ENCODE measurements at regions not wholly inside any gene's neighbourhood (a gene's known extent, or its start where the extent isn't known, plus 50 kb on each side); places are given as distances from the start of the nearest gene placed in this dataset.
A peak's percentile ranks its signal among the peaks of the same experiment; 100 is the strongest.

- ATAC-seq (replicated peaks) (no peak), DNase-seq (no peak)
- Mint-ChIP-seq H3K27me3 (peaks cover 6% of the 10 kb centered on the region in 2 donors), H3K4me3 (no peak overlapping the region), H3K9me3 (peaks cover 15 to 19% of the 10 kb centered on the region in 2 donors), H3K4me1 (no peaks in the 10 kb centered on the region), H3K36me3 (peaks cover 1 to 8% of the 10 kb centered on the region in 2 donors), H3K27ac (no peak overlapping the region)
These were observed 86.3 kb downstream of the OAT start for GRCh38 chr10:124332426-124332825.

- Mint-ChIP-seq H3K36me3 (peaks cover 3 to 8% of the 10 kb centered on the region in 2 donors), H3K4me1 (no peaks in the 10 kb centered on the region), H3K27me3 (peaks cover 14 to 16% of the 10 kb centered on the region in 2 donors), H3K27ac (no peak overlapping the region), H3K9me3 (peaks cover 15 to 19% of the 10 kb centered on the region in 2 donors), H3K4me3 (no peak overlapping the region)
- DNase-seq, result no peak
- no peak for ATAC-seq (replicated peaks)
These were observed 88.8 kb downstream of the OAT start for GRCh38 chr10:124329941-124330340.

GRCh38 chr10:124329362-124329761 lies 89.4 kb downstream of the OAT start:
- Mint-ChIP-seq H3K9me3 (peaks cover 13 to 16% of the 10 kb centered on the region in 2 donors), H3K4me1 (no peaks in the 10 kb centered on the region), H3K27ac (no peak overlapping the region), H3K36me3 (peaks cover 3 to 5% of the 10 kb centered on the region in 2 donors), H3K4me3 (no peak overlapping the region), H3K27me3 (peaks cover 14 to 16% of the 10 kb centered on the region in 2 donors)
- no peak for DNase-seq
- no peak for ATAC-seq (replicated peaks)

GRCh38 chr10:124328477-124329220 lies 90.1 kb downstream of the OAT start:
- peaks cover 13 to 15% of the 10 kb centered on the region in 2 donors for H3K9me3 Mint-ChIP-seq
- H3K27ac Mint-ChIP-seq, result peak overlapping the region; percentile 16
- H3K4me3 Mint-ChIP-seq, result no peak overlapping the region
- peaks cover 14 to 16% of the 10 kb centered on the region in 2 donors for H3K27me3 Mint-ChIP-seq
- ATAC-seq (replicated peaks) (no peak), DNase-seq (no peak)
- no peaks in the 10 kb centered on the region for H3K4me1 Mint-ChIP-seq
- H3K36me3 Mint-ChIP-seq, result peaks cover 3 to 4% of the 10 kb centered on the region in 2 donors

- Mint-ChIP-seq H3K27ac (no peak overlapping the region), H3K27me3 (peaks cover 7 to 16% of the 10 kb centered on the region in 2 donors), H3K36me3 (peaks cover 0 to 2% of the 10 kb centered on the region in 2 donors), H3K4me3 (no peak overlapping the region), H3K9me3 (no peaks in the 10 kb centered on the region), H3K4me1 (no peaks in the 10 kb centered on the region)
- DNase-seq (no peak), ATAC-seq (replicated peaks) (no peak)
These were observed 92.6 kb downstream of the OAT start for GRCh38 chr10:124325998-124326636.

- Mint-ChIP-seq H3K27me3 (peaks cover 7 to 16% of the 10 kb centered on the region in 2 donors), H3K4me1 (no peaks in the 10 kb centered on the region), H3K4me3 (no peak overlapping the region), H3K9me3 (no peaks in the 10 kb centered on the region), H3K27ac (no peak overlapping the region), H3K36me3 (peaks cover 0 to 2% of the 10 kb centered on the region in 2 donors)
- DNase-seq (no peak), ATAC-seq (replicated peaks) (no peak)
These were observed 93.1 kb downstream of the OAT start for GRCh38 chr10:124325633-124325914.

GRCh38 chr10:124324856-124325632 lies 93.7 kb downstream of the OAT start:
- H3K27me3 Mint-ChIP-seq, result peaks cover 7 to 16% of the 10 kb centered on the region in 2 donors
- no peak overlapping the region for H3K4me3 Mint-ChIP-seq
- H3K36me3 Mint-ChIP-seq, result peaks cover 0 to 2% of the 10 kb centered on the region in 2 donors
- H3K9me3 Mint-ChIP-seq, result no peaks in the 10 kb centered on the region
- no peak overlapping the region for H3K27ac Mint-ChIP-seq
- ATAC-seq (replicated peaks) (no peak), DNase-seq (no peak)
- no peaks in the 10 kb centered on the region for H3K4me1 Mint-ChIP-seq

- Mint-ChIP-seq H3K4me1 (no peaks in the 10 kb centered on the region), H3K27ac (no peak overlapping the region), H3K9me3 (no peaks in the 10 kb centered on the region), H3K27me3 (peaks cover 7 to 10% of the 10 kb centered on the region in 2 donors), H3K36me3 (peaks cover 0 to 2% of the 10 kb centered on the region in 2 donors), H3K4me3 (no peak overlapping the region)
- DNase-seq, result no peak
- ATAC-seq (replicated peaks), result no peak
These were observed 94.3 kb downstream of the OAT start for GRCh38 chr10:124324451-124324850.

GRCh38 chr10:124323806-124324205 lies 94.9 kb downstream of the OAT start:
- no peak overlapping the region for H3K4me3 Mint-ChIP-seq
- no peak overlapping the region for H3K27ac Mint-ChIP-seq
- H3K9me3 Mint-ChIP-seq, result no peaks in the 10 kb centered on the region
- H3K4me1 Mint-ChIP-seq, result no peaks in the 10 kb centered on the region
- ATAC-seq (replicated peaks) (no peak), DNase-seq (no peak)
- peaks cover 0 to 2% of the 10 kb centered on the region in 2 donors for H3K36me3 Mint-ChIP-seq
- H3K27me3 Mint-ChIP-seq, result peaks cover 7 to 10% of the 10 kb centered on the region in 2 donors

GRCh38 chr10:124323111-124323725 lies 95.5 kb downstream of the OAT start:
- H3K36me3 Mint-ChIP-seq, result peaks cover 0 to 2% of the 10 kb centered on the region in 2 donors
- H3K4me1 Mint-ChIP-seq, result no peaks in the 10 kb centered on the region
- DNase-seq (no peak), ATAC-seq (replicated peaks) (no peak)
- no peaks in the 10 kb centered on the region for H3K9me3 Mint-ChIP-seq
- no peak overlapping the region for H3K4me3 Mint-ChIP-seq
- peaks cover 7 to 10% of the 10 kb centered on the region in 2 donors for H3K27me3 Mint-ChIP-seq
- H3K27ac Mint-ChIP-seq, result no peak overlapping the region

- ATAC-seq (replicated peaks) (no peak), DNase-seq (no peak)
- Mint-ChIP-seq H3K4me3 (no peak overlapping the region), H3K9me3 (no peaks in the 10 kb centered on the region), H3K27me3 (peaks cover 7 to 10% of the 10 kb centered on the region in 2 donors), H3K36me3 (peaks cover 0 to 2% of the 10 kb centered on the region in 2 donors), H3K27ac (no peak overlapping the region), H3K4me1 (no peaks in the 10 kb centered on the region)
These were observed 96.3 kb downstream of the OAT start for GRCh38 chr10:124322191-124322980.

GRCh38 chr10:124321433-124322089 lies 97.2 kb downstream of the OAT start:
- no peaks in the 10 kb centered on the region for H3K36me3 Mint-ChIP-seq
- H3K4me1 Mint-ChIP-seq, result no peaks in the 10 kb centered on the region
- no peak overlapping the region for H3K27ac Mint-ChIP-seq
- ATAC-seq (replicated peaks) (no peak), DNase-seq (no peak)
- peaks cover under 1 to 2% of the 10 kb centered on the region in 2 donors for H3K27me3 Mint-ChIP-seq
- no peak overlapping the region for H3K4me3 Mint-ChIP-seq
- H3K9me3 Mint-ChIP-seq, result no peaks in the 10 kb centered on the region

- Mint-ChIP-seq H3K36me3 (no peaks in the 10 kb centered on the region), H3K4me1 (peaks cover 0 to 2% of the 10 kb centered on the region in 2 donors), H3K4me3 (no peak overlapping the region), H3K9me3 (no peaks in the 10 kb centered on the region), H3K27me3 (peaks cover 1% of the 10 kb centered on the region in 2 donors), H3K27ac (no peak overlapping the region)
- no peak for ATAC-seq (replicated peaks)
- DNase-seq, result no peak
These were observed 97.8 kb downstream of the OAT start for GRCh38 chr10:124320778-124321432.
